AG09319 (cell line): ENCODE measurements at regions not wholly inside any gene's neighbourhood (a gene's known extent, or its start where the extent isn't known, plus 50 kb on each side); places are given as distances from the start of the nearest gene placed in this dataset.

Source experiments
- DNase-seq: peaks from one replicate; pipeline ENCODE4 v3.0.0-alpha.2; 2010; ENCODE audit warnings: low read depth; ENCODE audit errors: extremely low read depth
- CTCF ChIP-seq: IDR thresholded peaks from 2 replicates; pipeline ENCODE4 v1.5.1; 2011; ENCODE audit warnings: low read depth, mild to moderate bottlenecking, inconsistent platforms, low read length, moderate library complexity

GRCh38 chr3:135865085-135865484 lies 100.4 kb upstream of the PPP2R3A start:
- no peak for DNase-seq
- no peak for TF ChIP-seq CTCF

- TF ChIP-seq CTCF: no peak
- DNase-seq: no peak
Measured at GRCh38 chr3:135865553-135865952, 100.0 kb upstream of the PPP2R3A start.

- DNase-seq: no peak
Measured at GRCh38 chr3:135867911-135868310, 97.6 kb upstream of the PPP2R3A start.

GRCh38 chr3:135868801-135869200 lies 96.7 kb upstream of the PPP2R3A start:
- no peak for DNase-seq

More at GRCh38 chr3:135867911-135868310, 97.6 kb upstream of the PPP2R3A start:
- TF ChIP-seq CTCF: no peak

GRCh38 chr3:135869439-135870105 lies 96.0 kb upstream of the PPP2R3A start:
- no peak for DNase-seq
- TF ChIP-seq CTCF: no peak

More at GRCh38 chr3:135868801-135869200, 96.7 kb upstream of the PPP2R3A start:
- no peak for TF ChIP-seq CTCF

DNA sequence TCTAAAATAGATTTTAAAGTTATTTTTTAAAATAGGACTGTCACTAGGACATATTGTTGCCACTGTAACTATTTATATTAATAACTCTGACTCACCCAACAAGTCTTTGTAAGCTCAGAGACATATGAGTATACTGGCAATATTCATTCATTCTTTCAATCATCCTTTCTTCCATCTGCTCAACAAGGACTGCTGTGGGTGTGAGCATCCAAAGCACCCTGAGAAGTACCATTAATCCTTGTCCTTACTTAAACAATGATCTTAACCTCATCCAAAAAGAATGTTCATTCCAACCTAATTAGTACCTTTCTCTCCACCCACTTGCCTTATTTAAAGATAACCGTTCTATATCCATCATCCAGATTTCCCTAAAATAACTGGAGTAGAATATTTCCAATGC lies 94.2 kb upstream of the PPP2R3A start:
- no peak for TF ChIP-seq CTCF

GRCh38 chr3:135874035-135874434 lies 91.5 kb upstream of the PPP2R3A start:
- TF ChIP-seq CTCF: no peak
- DNase-seq: no peak

More for the DNA sequence above, 94.2 kb upstream of the PPP2R3A start:
- no peak for DNase-seq
